Gastroesophageal sphincter (tissue), 3 donors: ENCODE measurements at regions not wholly inside any gene's neighbourhood (a gene's known extent, or its start where the extent isn't known, plus 50 kb on each side); places are given as distances from the start of the nearest gene placed in this dataset.

ENCODE experiments used
- CTCF ChIP-seq, 4 experiments: fragments of 200-600 bp in 2 of 4; fragments of 450-650 bp in 2 of 4; sonication (generic) in 1 of 4; IDR thresholded peaks; one replicate each; pipeline ENCODE4 v1.5.1; 2017 to 2019; ENCODE audit warnings: antibody characterized with exemption in 4 of 4, mild to moderate bottlenecking in 2 of 4, moderate library complexity in 2 of 4
- POLR2A ChIP-seq, 2 donors: fragments of 450-650 bp; IDR thresholded peaks; one replicate each; pipeline ENCODE4 v1.6.1; 2017; ENCODE audit warnings: antibody characterized with exemption in 2 of 2, mild to moderate bottlenecking in 2 of 2, moderate library complexity in 1 of 2

GRCh38 chr12:75698052-75698451 lies 186.6 kb upstream of the KRR1 start:
- no peak for TF ChIP-seq CTCF (IDR thresholded peaks at IDR 0.05)
- TF ChIP-seq POLR2A (IDR thresholded peaks at IDR 0.05): no peak
